Smooth muscle cell (in vitro differentiated cells): ENCODE measurements at regions not wholly inside any gene's neighbourhood (a gene's known extent, or its start where the extent isn't known, plus 50 kb on each side); places are given as distances from the start of the nearest gene placed in this dataset.

Experiments
- DNase-seq: peaks from one replicate; lab custom pipeline; 2025; ENCODE audit not compliant: unreplicated experiment; lab: John Stamatoyannopoulos, UW
- H2AFZ ChIP-seq: fragments of 200-600 bp; sonication (generic); 2 replicates; pipeline ENCODE4 v1.6.0; 2016; ENCODE audit warnings: antibody characterized with exemption, low read depth, mild to moderate bottlenecking
- H3F3A ChIP-seq: fragments of 200-600 bp; sonication (generic); 2 replicates; pipeline ENCODE4 v1.6.0; 2017; ENCODE audit warnings: antibody characterized with exemption, low read depth
- H3K27ac ChIP-seq: fragments of 200-600 bp; sonication (generic); 2 replicates; pipeline ENCODE4 v1.5.1; 2016; ENCODE audit warnings: low read depth, mild to moderate bottlenecking
- H3K27me3 ChIP-seq: fragments of 200-600 bp; sonication (generic); 2 replicates; pipeline ENCODE4 v1.6.1; 2016; ENCODE audit warnings: low read depth, mild to moderate bottlenecking
- H3K36me3 ChIP-seq: fragments of 200-600 bp; sonication (generic); 2 replicates; pipeline ENCODE4 v1.5.1; 2016; ENCODE audit warnings: low read depth
- H3K4me1 ChIP-seq: fragments of 200-600 bp; sonication (generic); 2 replicates; pipeline ENCODE4 v1.5.1; 2016; ENCODE audit warnings: low read depth
- H3K4me2 ChIP-seq: fragments of 200-600 bp; sonication (generic); 2 replicates; pipeline ENCODE4 v1.6.0; 2016; ENCODE audit warnings: mild to moderate bottlenecking
- H3K4me3 ChIP-seq: fragments of 200-600 bp; sonication (generic); 2 replicates; pipeline ENCODE4 v1.5.1; 2016; ENCODE audit warnings: mild to moderate bottlenecking
- H3K79me2 ChIP-seq: fragments of 200-600 bp; sonication (generic); 2 replicates; pipeline ENCODE4 v1.6.0; 2016; ENCODE audit warnings: low read depth, mild to moderate bottlenecking
- H3K9ac ChIP-seq: fragments of 200-600 bp; sonication (generic); 2 replicates; pipeline ENCODE4 v1.6.0; 2016; ENCODE audit warnings: low read depth
- H3K9me3 ChIP-seq: fragments of 200-600 bp; sonication (generic); replicated peaks from 2 replicates; pipeline ENCODE4 v1.5.1; 2016; ENCODE audit warnings: low read depth
- H4K20me1 ChIP-seq: fragments of 200-600 bp; sonication (generic); 2 replicates; pipeline ENCODE4 v1.6.0; 2016; ENCODE audit warnings: low read depth
- CTCF ChIP-seq: fragments of 200-600 bp; sonication (generic); IDR thresholded peaks from 2 replicates; pipeline ENCODE4 v1.5.1; 2017; ENCODE audit warnings: borderline replicate concordance, mild to moderate bottlenecking, antibody characterized with exemption; ENCODE audit not compliant: insufficient read depth, poor library complexity, severe bottlenecking
- WGBS: methylation state at CpG from one replicate; pipeline ENCODE4 v1.1.7; 2016; ENCODE audit warnings: low lambda C conversion rate; 5-methylcytosine and 5-hydroxymethylcytosine counted together

GRCh38 chr20:22686097-22686496 lies 101.7 kb upstream of the FOXA2 start:
- Histone ChIP-seq H3K4me2 (no peak overlapping the region), H3K4me3 (no peak overlapping the region), H3F3A (no peaks in the 10 kb centered on the region), H3K9me3 (no peaks in the 10 kb centered on the region), H3K27ac (no peak overlapping the region), H3K9ac (no peak overlapping the region), H3K79me2 (no peaks in the 10 kb centered on the region), H2AFZ (peak overlapping the region; percentile 90), H3K27me3 (peaks cover 15% of the 10 kb centered on the region), H3K36me3 (no peaks in the 10 kb centered on the region), H4K20me1 (no peaks in the 10 kb centered on the region), H3K4me1 (no peaks in the 10 kb centered on the region)
- TF ChIP-seq CTCF, result no peak
- DNase-seq, result no peak
- WGBS, result 19% methylated on average over 7 of the region's 7 CpGs

GRCh38 chr20:22687676-22688349 lies 103.4 kb upstream of the FOXA2 start:
- no peak overlapping the region for H2AFZ ChIP-seq
- no peak overlapping the region for H3K4me3 ChIP-seq
- no peak for DNase-seq
- no peaks in the 10 kb centered on the region for H3K79me2 ChIP-seq
- 72% methylated on average over 6 of the region's 6 CpGs for WGBS
- H3K9ac ChIP-seq, result no peak overlapping the region
- H3K27ac ChIP-seq, result no peak overlapping the region
- peaks cover 4% of the 10 kb centered on the region for H3K27me3 ChIP-seq
- no peaks in the 10 kb centered on the region for H3F3A ChIP-seq
- H3K4me1 ChIP-seq, result no peaks in the 10 kb centered on the region
- H3K9me3 ChIP-seq, result no peaks in the 10 kb centered on the region
- no peak for TF ChIP-seq CTCF
- no peaks in the 10 kb centered on the region for H3K36me3 ChIP-seq
- no peak overlapping the region for H3K4me2 ChIP-seq
- no peaks in the 10 kb centered on the region for H4K20me1 ChIP-seq

DNA sequence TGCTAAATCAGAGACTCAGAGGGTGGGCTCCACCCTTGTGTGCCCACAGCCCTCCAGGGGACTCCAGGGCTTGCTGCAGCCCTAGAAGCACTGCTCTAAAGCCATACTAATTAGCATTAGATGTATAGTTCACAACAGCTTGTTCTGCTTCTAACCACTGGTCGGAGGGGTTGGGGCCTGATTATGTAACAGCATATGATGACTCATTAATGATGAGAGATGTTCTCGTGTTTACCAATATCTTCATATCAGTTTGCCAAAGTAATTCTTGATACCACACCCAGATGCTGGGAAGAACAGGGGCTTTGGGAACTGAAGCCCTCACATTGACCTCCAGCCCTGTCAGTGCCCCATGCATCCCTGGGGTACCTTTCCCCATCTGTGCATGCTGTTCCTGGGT lies 104.1 kb upstream of the FOXA2 start:
- H3K36me3 ChIP-seq, result no peaks in the 10 kb centered on the region
- H3K9me3 ChIP-seq, result no peaks in the 10 kb centered on the region
- H3K27ac ChIP-seq, result no peak overlapping the region
- H3K9ac ChIP-seq, result no peak overlapping the region
- H3K27me3 ChIP-seq, result peaks cover under 1% of the 10 kb centered on the region
- no peaks in the 10 kb centered on the region for H3K79me2 ChIP-seq
- no peak overlapping the region for H3K4me3 ChIP-seq
- no peak for TF ChIP-seq CTCF
- 88% methylated on average over 2 of the region's 2 CpGs for WGBS
- H3F3A ChIP-seq, result no peaks in the 10 kb centered on the region
- DNase-seq, result no peak
- H3K4me2 ChIP-seq, result no peak overlapping the region
- H3K4me1 ChIP-seq, result no peaks in the 10 kb centered on the region
- no peaks in the 10 kb centered on the region for H4K20me1 ChIP-seq
- H2AFZ ChIP-seq, result no peak overlapping the region

DNA sequence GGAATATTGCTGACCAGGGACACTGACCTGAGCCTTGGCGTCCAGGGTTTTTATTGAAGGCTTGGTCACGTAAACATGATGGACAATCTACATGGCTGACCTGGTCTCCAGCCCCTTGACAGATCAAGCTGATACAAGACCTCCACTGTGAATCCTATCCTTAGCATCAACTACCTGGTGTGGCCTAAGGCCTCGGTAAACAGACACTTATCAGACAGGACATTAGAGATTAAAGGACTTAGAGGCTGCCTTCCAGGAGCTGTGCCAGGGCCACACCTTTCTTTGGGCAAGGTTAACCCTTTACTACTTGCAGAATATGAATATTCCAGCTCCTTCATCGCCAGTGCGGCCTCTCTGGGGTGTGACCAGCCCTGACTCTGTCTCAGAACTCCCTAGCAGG lies 104.9 kb upstream of the FOXA2 start:
- H4K20me1 ChIP-seq, result no peaks in the 10 kb centered on the region
- 88% methylated on average over 5 of the region's 5 CpGs for WGBS
- no peaks in the 10 kb centered on the region for H3K36me3 ChIP-seq
- no peaks in the 10 kb centered on the region for H3K27me3 ChIP-seq
- no peak overlapping the region for H3K4me3 ChIP-seq
- H3K9me3 ChIP-seq, result no peaks in the 10 kb centered on the region
- no peak overlapping the region for H3K4me2 ChIP-seq
- H2AFZ ChIP-seq, result no peak overlapping the region
- no peaks in the 10 kb centered on the region for H3K4me1 ChIP-seq
- H3F3A ChIP-seq, result no peaks in the 10 kb centered on the region
- H3K79me2 ChIP-seq, result no peaks in the 10 kb centered on the region
- DNase-seq, result no peak
- no peak overlapping the region for H3K27ac ChIP-seq
- H3K9ac ChIP-seq, result no peak overlapping the region
- TF ChIP-seq CTCF, result no peak
